Prostate gland (tissue), 2 donors: ENCODE measurements at regions not wholly inside any gene's neighbourhood (a gene's known extent, or its start where the extent isn't known, plus 50 kb on each side); places are given as distances from the start of the nearest gene placed in this dataset.

Source experiments
- DNase-seq: peaks from one replicate; pipeline ENCODE4 v3.0.0-alpha.2; 2019; ENCODE audit warnings: low spot score
- H3K27ac ChIP-seq, 2 donors: fragments of 200-600 bp; sonication (generic); 2 replicates each; pipeline ENCODE4 v1.5.1; 2017 to 2019
- H3K27me3 ChIP-seq: fragments of 200-600 bp; sonication (generic); replicated peaks from 2 replicates; pipeline ENCODE4 v1.5.1; 2019; ENCODE audit not compliant: insufficient read depth
- H3K36me3 ChIP-seq, 2 donors: fragments of 200-600 bp; sonication (generic); 1 replicate in 1 of 2; 2 replicates in 1 of 2; pipeline versions ENCODE4 v1.5.1 to v1.8.1; 2017 to 2019
- H3K4me1 ChIP-seq: fragments of 200-600 bp; sonication (generic); replicated peaks from 2 replicates; pipeline ENCODE4 v1.5.1; 2019
- H3K4me3 ChIP-seq, 2 donors: fragments of 200-600 bp; sonication (generic); 2 replicates each; pipeline ENCODE4 v1.5.1; 2017 to 2019
- H3K9me3 ChIP-seq: fragments of 200-600 bp; sonication (generic); 2 replicates; pipeline ENCODE4 v1.5.1; 2017
- CTCF ChIP-seq, 4 experiments: fragments of 200-600 bp in 2 of 4; fragments of 450-650 bp in 2 of 4; sonication (generic) in 2 of 4; IDR thresholded peaks; 1 replicate in 3 of 4; 2 replicates in 1 of 4; pipeline ENCODE4 v1.5.1; 2016 to 2019; ENCODE audit warnings: antibody characterized with exemption in 4 of 4, mild to moderate bottlenecking in 2 of 4, moderate library complexity in 2 of 4
- POLR2A ChIP-seq: fragments of 450-650 bp; IDR thresholded peaks from one replicate; pipeline ENCODE4 v1.6.1; 2016; ENCODE audit warnings: antibody characterized with exemption, mild to moderate bottlenecking
- POLR2AphosphoS5 ChIP-seq: sonication (generic); formaldehyde crosslinking; IDR thresholded peaks from one replicate; pipeline ENCODE4 v1.6.1; 2017; ENCODE audit warnings: antibody characterized with exemption
- WGBS: methylation state at CpG from one replicate; pipeline ENCODE4 v1.1.5; 2018; 5-methylcytosine and 5-hydroxymethylcytosine counted together
- intact Hi-C: fragments of 100-400 bp; cut with DNase I; formaldehyde crosslinking; loops from one replicate; pipeline ENCODE4 v1.14.2; 2022

- H3K27ac ChIP-seq = no peak overlapping the region
- H3K4me1 ChIP-seq = no peaks in the 10 kb centered on the region
- no peak for DNase-seq
- WGBS = 67% methylated on average over 2 of the region's 2 CpGs
- intact Hi-C loops = no loop called here
- TF ChIP-seq POLR2A = no peak
- no peak for TF ChIP-seq POLR2AphosphoS5
- no peak for TF ChIP-seq CTCF (IDR thresholded peaks at IDR 0.05)
- H3K27me3 ChIP-seq = no peaks in the 10 kb centered on the region
- no peaks in the 10 kb centered on the region for H3K9me3 ChIP-seq
- no peaks in the 10 kb centered on the region for H3K36me3 ChIP-seq
- H3K4me3 ChIP-seq = no peak overlapping the region
Measured at GRCh38 chr12:83958997-83959396, 953.6 kb downstream of the SLC6A15 start.

GRCh38 chr12:83954956-83955601, 957.5 kb downstream of the SLC6A15 start:
- Histone ChIP-seq H3K27me3 (no peaks in the 10 kb centered on the region), H3K4me1 (no peaks in the 10 kb centered on the region), H3K27ac (no peak overlapping the region), H3K36me3 (no peaks in the 10 kb centered on the region), H3K4me3 (no peak overlapping the region), H3K9me3 (no peaks in the 10 kb centered on the region)
- 63% methylated on average over 3 of the region's 3 CpGs for WGBS
- intact Hi-C loops = no loop called here
- DNase-seq = no peak
- TF ChIP-seq CTCF (IDR thresholded peaks at IDR 0.05) (no peak), POLR2AphosphoS5 (no peak), POLR2A (no peak)

- DNase-seq = no peak
- 37% methylated on average over 2 of the region's 2 CpGs for WGBS
- no peak overlapping the region for H3K27ac ChIP-seq
- no peaks in the 10 kb centered on the region for H3K36me3 ChIP-seq
- no peaks in the 10 kb centered on the region for H3K9me3 ChIP-seq
- intact Hi-C loops = no loop called here
- TF ChIP-seq POLR2A = no peak
- TF ChIP-seq POLR2AphosphoS5 = no peak
- TF ChIP-seq CTCF (IDR thresholded peaks at IDR 0.05) = no peak
- no peaks in the 10 kb centered on the region for H3K4me1 ChIP-seq
- H3K27me3 ChIP-seq = no peaks in the 10 kb centered on the region
- no peak overlapping the region for H3K4me3 ChIP-seq
Measured at GRCh38 chr12:83954071-83954789, 958.4 kb downstream of the SLC6A15 start.

GRCh38 chr12:83945871-83946270, 966.7 kb downstream of the SLC6A15 start:
- no peaks in the 10 kb centered on the region for H3K4me1 ChIP-seq
- intact Hi-C loops = no loop called here
- H3K9me3 ChIP-seq = no peaks in the 10 kb centered on the region
- H3K27me3 ChIP-seq = no peaks in the 10 kb centered on the region
- no peak overlapping the region for H3K27ac ChIP-seq
- no peak for DNase-seq
- no peak overlapping the region for H3K4me3 ChIP-seq
- no peak for TF ChIP-seq CTCF (IDR thresholded peaks at IDR 0.05)
- no peak for TF ChIP-seq POLR2AphosphoS5
- TF ChIP-seq POLR2A = no peak
- no peaks in the 10 kb centered on the region for H3K36me3 ChIP-seq

GRCh38 chr12:83939718-83940117, 972.9 kb downstream of the SLC6A15 start:
- no peaks in the 10 kb centered on the region for H3K36me3 ChIP-seq
- intact Hi-C loops = no loop called here
- no peak overlapping the region for H3K4me3 ChIP-seq
- DNase-seq = no peak
- TF ChIP-seq POLR2A (no peak), POLR2AphosphoS5 (no peak), CTCF (IDR thresholded peaks at IDR 0.05) (no peak)
- H3K4me1 ChIP-seq = no peaks in the 10 kb centered on the region
- no peak overlapping the region for H3K27ac ChIP-seq
- H3K9me3 ChIP-seq = no peaks in the 10 kb centered on the region
- no peaks in the 10 kb centered on the region for H3K27me3 ChIP-seq
